Activated naive CD8-positive, alpha-beta T cell treated with anti-CD3 and anti-CD28 coated beads, Interleukin-2, amount 10 ng/mL, durations not matched to agents 7 days and 5 days (primary cell): ENCODE measurements at regions not wholly inside any gene's neighbourhood (a gene's known extent, or its start where the extent isn't known, plus 50 kb on each side); places are given as distances from the start of the nearest gene placed in this dataset.

Experiments
- ATAC-seq: fragments of 150-1000 bp; cut with Tn5 transposase; one replicate; pipeline ENCODE4 v1.10.0; 2021; ENCODE audit warnings: low read depth, moderate library complexity
- POLR2A ChIA-PET: fragments of 350-600 bp; sonication (Branson Sonifier 250); formaldehyde crosslinking; loops from one replicate; lab custom pipeline; 2021; ENCODE audit warnings: antibody characterized with exemption; lab: Charles Lee
- DNase-seq: peaks from one replicate; pipeline ENCODE4 v3.0.0; 2021
- H3K27ac Mint-ChIP-seq: one replicate; pipeline ENCODE4 v1.8.0; 2022; ENCODE audit warnings: mild to moderate bottlenecking, mixed read lengths
- H3K27me3 Mint-ChIP-seq: one replicate; pipeline ENCODE4 v1.8.0; 2022; ENCODE audit warnings: mild to moderate bottlenecking, moderate library complexity, mixed read lengths
- H3K36me3 Mint-ChIP-seq: one replicate; pipeline ENCODE4 v1.8.0; 2021; ENCODE audit warnings: mild to moderate bottlenecking, mixed read lengths
- H3K4me1 Mint-ChIP-seq: one replicate; pipeline ENCODE4 v1.8.0; 2021; ENCODE audit warnings: mixed read lengths
- H3K4me3 Mint-ChIP-seq: one replicate; pipeline ENCODE4 v1.8.0; 2022; ENCODE audit warnings: mild to moderate bottlenecking, moderate library complexity, mixed read lengths
- H3K9me3 Mint-ChIP-seq: one replicate; pipeline ENCODE4 v1.8.0; 2021; ENCODE audit warnings: mixed read lengths

GRCh38 chr12:69119770-69120169 lies 119.6 kb upstream of the CPSF6 start:
- Mint-ChIP-seq H3K27ac (no peak overlapping the region), H3K4me1 (no peaks in the 10 kb centered on the region), H3K36me3 (no peaks in the 10 kb centered on the region), H3K4me3 (no peak overlapping the region), H3K27me3 (no peaks in the 10 kb centered on the region), H3K9me3 (no peaks in the 10 kb centered on the region)
- DNase-seq (no peak), ATAC-seq (no peak)
- POLR2A ChIA-PET: no interaction called here

- Mint-ChIP-seq H3K36me3 (no peaks in the 10 kb centered on the region), H3K4me1 (no peaks in the 10 kb centered on the region), H3K27ac (no peak overlapping the region), H3K27me3 (no peaks in the 10 kb centered on the region), H3K9me3 (no peaks in the 10 kb centered on the region), H3K4me3 (no peak overlapping the region)
- POLR2A ChIA-PET: no interaction called here
- ATAC-seq (no peak), DNase-seq (no peak)
These were observed 119.0 kb upstream of the CPSF6 start for GRCh38 chr12:69120354-69120753.

GRCh38 chr12:69123311-69123710 lies 116.1 kb upstream of the CPSF6 start:
- POLR2A ChIA-PET: no interaction called here
- ATAC-seq (no peak), DNase-seq (no peak)
- no peak overlapping the region for H3K4me3 Mint-ChIP-seq
- H3K4me1 Mint-ChIP-seq: no peaks in the 10 kb centered on the region
- no peaks in the 10 kb centered on the region for H3K36me3 Mint-ChIP-seq
- no peaks in the 10 kb centered on the region for H3K9me3 Mint-ChIP-seq
- H3K27ac Mint-ChIP-seq: no peak overlapping the region
- no peaks in the 10 kb centered on the region for H3K27me3 Mint-ChIP-seq

GRCh38 chr12:69123919-69124638 lies 115.3 kb upstream of the CPSF6 start:
- Mint-ChIP-seq H3K27me3 (no peaks in the 10 kb centered on the region), H3K9me3 (no peaks in the 10 kb centered on the region), H3K27ac (no peak overlapping the region), H3K36me3 (no peaks in the 10 kb centered on the region), H3K4me3 (no peak overlapping the region), H3K4me1 (no peaks in the 10 kb centered on the region)
- no peak for DNase-seq
- POLR2A ChIA-PET: no interaction called here
- ATAC-seq: no peak

GRCh38 chr12:69129017-69129416 lies 110.4 kb upstream of the CPSF6 start:
- Mint-ChIP-seq H3K36me3 (no peaks in the 10 kb centered on the region), H3K4me3 (no peak overlapping the region), H3K27ac (no peak overlapping the region), H3K27me3 (peaks cover 7% of the 10 kb centered on the region), H3K4me1 (no peaks in the 10 kb centered on the region), H3K9me3 (no peaks in the 10 kb centered on the region)
- POLR2A ChIA-PET: no interaction called here
- ATAC-seq: no peak
- no peak for DNase-seq

GRCh38 chr12:69129564-69129963 lies 109.8 kb upstream of the CPSF6 start:
- Mint-ChIP-seq H3K27me3 (peaks cover 9% of the 10 kb centered on the region), H3K4me3 (no peak overlapping the region), H3K9me3 (no peaks in the 10 kb centered on the region), H3K27ac (no peak overlapping the region), H3K36me3 (no peaks in the 10 kb centered on the region), H3K4me1 (no peaks in the 10 kb centered on the region)
- ATAC-seq: no peak
- POLR2A ChIA-PET: no interaction called here
- DNase-seq: no peak

GRCh38 chr12:69130064-69130463 lies 109.3 kb upstream of the CPSF6 start:
- Mint-ChIP-seq H3K27ac (no peak overlapping the region), H3K4me3 (no peak overlapping the region), H3K4me1 (no peaks in the 10 kb centered on the region), H3K9me3 (no peaks in the 10 kb centered on the region), H3K27me3 (peaks cover 9% of the 10 kb centered on the region), H3K36me3 (no peaks in the 10 kb centered on the region)
- DNase-seq: no peak
- POLR2A ChIA-PET: no interaction called here
- ATAC-seq: no peak

GRCh38 chr12:69131077-69131476 lies 108.3 kb upstream of the CPSF6 start:
- POLR2A ChIA-PET: no interaction called here
- DNase-seq: no peak
- no peaks in the 10 kb centered on the region for H3K4me1 Mint-ChIP-seq
- H3K4me3 Mint-ChIP-seq: no peak overlapping the region
- H3K36me3 Mint-ChIP-seq: no peaks in the 10 kb centered on the region
- ATAC-seq: no peak
- H3K27me3 Mint-ChIP-seq: peaks cover 16% of the 10 kb centered on the region
- H3K27ac Mint-ChIP-seq: no peak overlapping the region
- H3K9me3 Mint-ChIP-seq: no peaks in the 10 kb centered on the region

- H3K36me3 Mint-ChIP-seq: peaks cover 4% of the 10 kb centered on the region
- DNase-seq (no peak), ATAC-seq (no peak)
- peaks cover 13% of the 10 kb centered on the region for H3K27me3 Mint-ChIP-seq
- H3K4me3 Mint-ChIP-seq: no peak overlapping the region
- H3K4me1 Mint-ChIP-seq: no peaks in the 10 kb centered on the region
- POLR2A ChIA-PET: no interaction called here
- H3K27ac Mint-ChIP-seq: no peak overlapping the region
- peaks cover 12% of the 10 kb centered on the region for H3K9me3 Mint-ChIP-seq
These were observed 102.3 kb upstream of the CPSF6 start for GRCh38 chr12:69136931-69137613.

GRCh38 chr12:69141074-69141473 lies 98.3 kb upstream of the CPSF6 start:
- POLR2A ChIA-PET: no interaction called here
- no peak overlapping the region for H3K4me3 Mint-ChIP-seq
- ATAC-seq: no peak

GRCh38 chr12:69149270-69149669 lies 90.1 kb upstream of the CPSF6 start:
- no peak for ATAC-seq
- Mint-ChIP-seq H3K9me3 (no peaks in the 10 kb centered on the region), H3K27ac (no peak overlapping the region), H3K27me3 (peaks cover 3% of the 10 kb centered on the region), H3K4me3 (no peak overlapping the region), H3K4me1 (peaks cover 7% of the 10 kb centered on the region), H3K36me3 (no peaks in the 10 kb centered on the region)
- DNase-seq: no peak
- POLR2A ChIA-PET: no interaction called here

More at GRCh38 chr12:69141074-69141473, 98.3 kb upstream of the CPSF6 start:
- no peak overlapping the region for H3K27ac Mint-ChIP-seq
- peaks cover 12% of the 10 kb centered on the region for H3K9me3 Mint-ChIP-seq
- no peak for DNase-seq
- H3K36me3 Mint-ChIP-seq: peaks cover 4% of the 10 kb centered on the region
- no peaks in the 10 kb centered on the region for H3K4me1 Mint-ChIP-seq
- H3K27me3 Mint-ChIP-seq: peaks cover under 1% of the 10 kb centered on the region

GRCh38 chr12:69150083-69150795 lies 89.1 kb upstream of the CPSF6 start:
- Mint-ChIP-seq H3K4me1 (peaks cover 15% of the 10 kb centered on the region), H3K9me3 (no peaks in the 10 kb centered on the region), H3K36me3 (no peaks in the 10 kb centered on the region), H3K27me3 (peaks cover 3% of the 10 kb centered on the region), H3K27ac (no peak overlapping the region), H3K4me3 (no peak overlapping the region)
- ATAC-seq (no peak), DNase-seq (no peak)
- POLR2A ChIA-PET: no interaction called here

GRCh38 chr12:69150796-69151127 lies 88.6 kb upstream of the CPSF6 start:
- H3K27me3 Mint-ChIP-seq: peaks cover 3% of the 10 kb centered on the region
- no peak for DNase-seq
- POLR2A ChIA-PET: no interaction called here
- ATAC-seq: no peak
- peaks cover 15% of the 10 kb centered on the region for H3K4me1 Mint-ChIP-seq
- H3K27ac Mint-ChIP-seq: no peak overlapping the region
- H3K9me3 Mint-ChIP-seq: no peaks in the 10 kb centered on the region
- no peaks in the 10 kb centered on the region for H3K36me3 Mint-ChIP-seq
- H3K4me3 Mint-ChIP-seq: no peak overlapping the region

- Mint-ChIP-seq H3K9me3 (no peaks in the 10 kb centered on the region), H3K4me3 (no peak overlapping the region), H3K36me3 (no peaks in the 10 kb centered on the region), H3K27ac (no peak overlapping the region), H3K4me1 (peaks cover 15% of the 10 kb centered on the region), H3K27me3 (peaks cover 3% of the 10 kb centered on the region)
- no peak for ATAC-seq
- POLR2A ChIA-PET: no interaction called here
- no peak for DNase-seq
These were observed 88.1 kb upstream of the CPSF6 start for GRCh38 chr12:69151254-69151764.
